Pancreas (tissue), 10 donors: ENCODE measurements at regions not wholly inside any gene's neighbourhood (a gene's known extent, or its start where the extent isn't known, plus 50 kb on each side); places are given as distances from the start of the nearest gene placed in this dataset.
A peak's percentile ranks its signal among the peaks of the same experiment; 100 is the strongest.

ENCODE experiments used
- ATAC-seq, 4 donors: fragments of 200-7000 bp; cut with Tn5 transposase; one replicate each; pipeline versions ENCODE4 v1.8.0 to v1.9.1; 2020; ENCODE audit warnings: mild to moderate bottlenecking in 4 of 4, moderate library complexity in 4 of 4
- DNase-seq, 6 donors: peaks; one replicate each; pipeline ENCODE4 v3.0.0-alpha.2; 2020
- FAIRE-seq: peaks from 2 replicates; lab custom pipeline; 2012; peaks lifted over from hg19 to GRCh38; lab: Jason Lieb, UNC
- H3K27ac ChIP-seq, 4 donors: fragments of 200-600 bp; sonication (generic); 1 replicate in 3 of 4; 2 replicates in 1 of 4; pipeline versions ENCODE4 v1.5.0 to v1.8.0; 2020
- H3K27me3 ChIP-seq, 4 donors: fragments of 200-600 bp; one replicate each; pipeline ENCODE4 v1.8.0; 2021
- H3K36me3 ChIP-seq, 3 donors: fragments of 200-600 bp; sonication (generic) in 1 of 3; one replicate each; pipeline versions ENCODE4 v1.5.0 to v1.8.0; 2020 to 2021
- H3K4me1 ChIP-seq, 3 donors: fragments of 200-600 bp; one replicate each; pipeline ENCODE4 v1.8.0; 2021
- H3K4me3 ChIP-seq, 4 donors: fragments of 200-600 bp; sonication (generic) in 2 of 4; one replicate each; pipeline versions ENCODE4 v1.5.0 to v1.8.0; 2020 to 2021
- H3K9me3 ChIP-seq, 4 donors: fragments of 200-600 bp; one replicate each; pipeline ENCODE4 v1.8.0; 2021
- WGBS, 2 donors: extraction: QIAGEN DNeasy Blood & Tissue Kit; methylation state at CpG; one replicate each; pipeline ENCODE4 v1.1.7; 2013; 5-methylcytosine and 5-hydroxymethylcytosine counted together
- intact Hi-C, 3 donors: fragments of 100-400 bp; cut with DNase I; formaldehyde crosslinking; loops; one replicate each; pipeline versions ENCODE4 v1.11.1 to v1.14.2; 2022
- TF ChIP-seq, protein P1 (sequence below), 4 donors: fragments of 200-600 bp; sonication (generic) in 3 of 4; IDR thresholded peaks; one replicate each; pipeline versions ENCODE4 v1.5.0 to v1.8.0; 2021; ENCODE audit warnings: antibody characterized with exemption in 4 of 4
- donor health status: healthy with polysubstance abuse.
- donor health status: DM: no; HTN: no; CAD: no; lungs with moderate emphysema.
- donor health status: DM: no; HTN: no; CAD: no.
- donor health status: control.
- donor health status: control.
- donor health status: Bipolar disorder and iron deficiency.
- donor health status: DM: yes; HTN: yes; CAD: no.
- donor health status: DM: no; HTN: no; CAD: no.
- donor health status: DM: no; HTN: no; CAD: no.
- donor health status: DM: yes; HTN: yes; CAD: no.

DNA sequence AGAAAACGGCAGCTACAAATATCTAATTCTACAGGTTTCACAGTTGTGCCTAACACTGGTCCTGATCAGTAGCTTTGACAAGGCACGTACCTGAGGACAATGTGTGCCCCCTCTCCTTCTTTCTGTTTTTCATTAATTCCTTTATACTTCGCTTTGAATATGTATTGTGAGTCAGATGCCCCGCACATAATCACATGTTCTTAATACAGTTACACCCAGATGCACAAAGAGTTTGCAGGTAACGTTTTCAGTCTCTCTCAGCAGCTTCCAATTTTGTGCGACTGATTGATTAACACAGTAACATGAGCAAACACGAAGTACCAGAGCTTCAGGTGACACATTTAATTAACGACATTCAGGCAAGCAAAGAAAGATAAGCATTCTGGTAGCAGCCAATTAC lies 209.8 kb upstream of the ZPLD1 start:
- FAIRE-seq = no peak
- 39% methylated on average over 8 of the region's 8 CpGs for WGBS, 2 donors
- no peaks in the 10 kb centered on the region for H3K27me3 ChIP-seq
- TF ChIP-seq, protein P1, sequence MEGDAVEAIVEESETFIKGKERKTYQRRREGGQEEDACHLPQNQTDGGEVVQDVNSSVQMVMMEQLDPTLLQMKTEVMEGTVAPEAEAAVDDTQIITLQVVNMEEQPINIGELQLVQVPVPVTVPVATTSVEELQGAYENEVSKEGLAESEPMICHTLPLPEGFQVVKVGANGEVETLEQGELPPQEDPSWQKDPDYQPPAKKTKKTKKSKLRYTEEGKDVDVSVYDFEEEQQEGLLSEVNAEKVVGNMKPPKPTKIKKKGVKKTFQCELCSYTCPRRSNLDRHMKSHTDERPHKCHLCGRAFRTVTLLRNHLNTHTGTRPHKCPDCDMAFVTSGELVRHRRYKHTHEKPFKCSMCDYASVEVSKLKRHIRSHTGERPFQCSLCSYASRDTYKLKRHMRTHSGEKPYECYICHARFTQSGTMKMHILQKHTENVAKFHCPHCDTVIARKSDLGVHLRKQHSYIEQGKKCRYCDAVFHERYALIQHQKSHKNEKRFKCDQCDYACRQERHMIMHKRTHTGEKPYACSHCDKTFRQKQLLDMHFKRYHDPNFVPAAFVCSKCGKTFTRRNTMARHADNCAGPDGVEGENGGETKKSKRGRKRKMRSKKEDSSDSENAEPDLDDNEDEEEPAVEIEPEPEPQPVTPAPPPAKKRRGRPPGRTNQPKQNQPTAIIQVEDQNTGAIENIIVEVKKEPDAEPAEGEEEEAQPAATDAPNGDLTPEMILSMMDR (IDR thresholded peaks at IDR 0.05) = no peak
- ATAC-seq = peak; percentile 33 to 56 (median 34)
- intact Hi-C loops = loop anchor here in 1 of 3 donors (5.0 kb wide), 1 partner anchor 423 kb away; no protein-coding TSS in a partner anchor
- no peak overlapping the region for H3K4me3 ChIP-seq
- no peaks in the 10 kb centered on the region for H3K36me3 ChIP-seq
- H3K9me3 ChIP-seq = no peaks in the 10 kb centered on the region
- DNase-seq = no peak
- H3K27ac ChIP-seq = no peak overlapping the region
- peaks cover 0 to 9% (median 6%) of the 10 kb centered on the region in 3 donors for H3K4me1 ChIP-seq

- Histone ChIP-seq H3K4me1 (peaks cover 0 to 9% (median 6%) of the 10 kb centered on the region in 3 donors), H3K4me3 (no peak overlapping the region), H3K36me3 (no peaks in the 10 kb centered on the region), H3K9me3 (no peaks in the 10 kb centered on the region), H3K27ac (no peak overlapping the region), H3K27me3 (no peaks in the 10 kb centered on the region)
- TF ChIP-seq, protein P1 (IDR thresholded peaks at IDR 0.05) = peak in 3 of 4 donors; percentile 40 to 59 (median 41)
- WGBS, 2 donors = 0 to 3% methylated on average over 1 of the region's 1 CpG
- intact Hi-C loops = loop anchor here in 1 of 3 donors (5.0 kb wide), 1 partner anchor 423 kb away; no protein-coding TSS in a partner anchor
- FAIRE-seq = peak; percentile 29
- ATAC-seq = peak; percentile 82 to 92 (median 91)
- peak in 3 of 6 donors; percentile 7 to 26 (median 25) for DNase-seq
Observed at GRCh38 chr3:102225407-102226132, 209.2 kb upstream of the ZPLD1 start.

DNA sequence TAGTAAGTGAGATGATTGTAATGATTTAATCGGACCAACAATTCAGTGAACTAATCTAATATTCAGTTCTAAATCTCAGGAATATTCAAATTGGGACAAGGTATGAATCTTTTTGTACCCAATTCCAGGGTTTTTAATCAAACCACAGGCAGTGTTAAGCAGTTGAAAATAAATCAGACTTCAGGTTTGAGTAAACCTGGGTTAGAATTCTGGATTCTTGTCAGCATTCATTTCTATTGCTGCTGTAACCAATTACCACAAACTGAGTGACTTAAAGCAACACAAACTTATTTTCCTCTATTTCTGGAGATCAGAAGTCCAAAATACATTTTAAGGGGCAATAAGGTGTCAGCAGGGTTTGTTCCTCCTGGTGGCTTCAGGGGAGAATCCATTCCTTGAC lies 208.4 kb upstream of the ZPLD1 start:
- Histone ChIP-seq H3K4me1 (peaks cover 0 to 9% (median 6%) of the 10 kb centered on the region in 3 donors), H3K27me3 (no peaks in the 10 kb centered on the region), H3K27ac (no peak overlapping the region), H3K36me3 (no peaks in the 10 kb centered on the region), H3K4me3 (no peak overlapping the region), H3K9me3 (no peaks in the 10 kb centered on the region)
- DNase-seq = no peak
- FAIRE-seq = no peak
- ATAC-seq = no peak
- 70 to 89% methylated on average over 1 of the region's 1 CpG for WGBS, 2 donors
- intact Hi-C loops = loop anchor here in 1 of 3 donors (5.0 kb wide), 1 partner anchor 424 kb away; no protein-coding TSS in a partner anchor
- TF ChIP-seq, protein P1 (IDR thresholded peaks at IDR 0.05) = no peak

DNA sequence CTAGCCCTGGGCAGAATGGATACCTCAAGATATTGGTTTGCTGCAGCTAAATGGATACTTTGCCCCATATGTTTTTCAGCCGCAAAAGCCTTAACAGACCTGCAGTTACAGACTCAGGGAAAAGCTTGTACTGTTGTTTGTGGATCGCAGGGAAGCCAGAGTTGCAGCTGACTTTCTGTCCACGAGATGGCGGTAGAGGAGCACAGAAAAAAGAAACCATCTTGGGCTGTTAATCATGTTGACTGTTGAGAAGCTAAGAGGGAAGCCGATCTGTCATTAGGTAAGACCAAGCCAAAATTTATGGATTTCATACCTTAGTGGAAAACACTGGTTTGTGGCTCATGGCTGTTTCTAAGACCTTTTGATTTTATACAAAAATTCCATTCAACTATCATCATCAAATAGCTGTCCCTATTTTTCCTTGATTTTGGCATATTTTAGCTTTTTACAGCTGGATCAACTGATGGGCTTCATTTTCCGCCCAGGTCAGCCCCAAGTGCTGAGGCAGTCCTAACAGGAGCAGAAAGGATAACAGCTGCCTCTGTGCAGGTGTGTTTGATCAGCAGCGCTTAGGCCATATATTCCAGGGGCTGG lies 205.7 kb upstream of the ZPLD1 start:
- FAIRE-seq = peak; percentile 34

More for the DNA sequence above, 205.7 kb upstream of the ZPLD1 start:
- intact Hi-C loops = loop anchor here in 1 of 3 donors (5.0 kb wide), 1 partner anchor 427 kb away; no protein-coding TSS in a partner anchor
- DNase-seq = peak; percentile 50 to 87 (median 58)
- ATAC-seq = peak; percentile 74 to 88 (median 86)
- no peak overlapping the region for H3K4me3 ChIP-seq
- no peaks in the 10 kb centered on the region for H3K9me3 ChIP-seq
- TF ChIP-seq, protein P1 (IDR thresholded peaks at IDR 0.05) = peak; percentile 89 to 92 (median 92)
- H3K36me3 ChIP-seq = no peaks in the 10 kb centered on the region
- 20 to 25% methylated on average over 7 of the region's 7 CpGs for WGBS, 2 donors
- no peaks in the 10 kb centered on the region for H3K27me3 ChIP-seq
- H3K27ac ChIP-seq = no peak overlapping the region
- peaks cover 0 to 9% (median 6%) of the 10 kb centered on the region in 3 donors for H3K4me1 ChIP-seq
